Activated CD4-positive, alpha-beta T cell treated with anti-CD3 and anti-CD28 coated beads, Interleukin-2, amount 50 U/mL, for 16 hours (primary cell): ENCODE measurements at regions not wholly inside any gene's neighbourhood (a gene's known extent, or its start where the extent isn't known, plus 50 kb on each side); places are given as distances from the start of the nearest gene placed in this dataset.

Experiments used
- DNase-seq: peaks from one replicate; pipeline ENCODE4 v3.0.0-alpha.2; 2020

GRCh38 chr1:55695552-55695951 is 480.4 kb upstream of the USP24 start:
- DNase-seq = no peak

GRCh38 chr1:55695151-55695550 is 480.0 kb upstream of the USP24 start:
- DNase-seq = no peak

- no peak for DNase-seq
These were observed 479.2 kb upstream of the USP24 start for GRCh38 chr1:55694310-55694801.

- no peak for DNase-seq
These were observed 477.6 kb upstream of the USP24 start for GRCh38 chr1:55692726-55693125.

- no peak for DNase-seq
These were observed 475.2 kb upstream of the USP24 start for GRCh38 chr1:55690366-55690765.

- DNase-seq = no peak
These were observed 474.6 kb upstream of the USP24 start for GRCh38 chr1:55689800-55690199.

GRCh38 chr1:55685560-55685959 is 470.4 kb upstream of the USP24 start:
- DNase-seq = no peak

- no peak for DNase-seq
These were observed 469.0 kb upstream of the USP24 start for GRCh38 chr1:55684131-55684650.

GRCh38 chr1:55682198-55682597 is 467.0 kb upstream of the USP24 start:
- no peak for DNase-seq

GRCh38 chr1:55679971-55680370 is 464.8 kb upstream of the USP24 start:
- DNase-seq = no peak

- no peak for DNase-seq
These were observed 458.3 kb upstream of the USP24 start for GRCh38 chr1:55673416-55673815.

GRCh38 chr1:55670331-55671082 is 455.3 kb upstream of the USP24 start:
- no peak for DNase-seq

- DNase-seq = no peak
These were observed 454.1 kb upstream of the USP24 start for GRCh38 chr1:55669293-55669692.

- no peak for DNase-seq
These were observed 447.7 kb upstream of the USP24 start for GRCh38 chr1:55662875-55663274.

GRCh38 chr1:55658917-55659316 is 443.8 kb upstream of the USP24 start:
- no peak for DNase-seq

GRCh38 chr1:55654750-55655149 is 439.6 kb upstream of the USP24 start:
- no peak for DNase-seq

GRCh38 chr1:55654171-55654570 is 439.0 kb upstream of the USP24 start:
- DNase-seq = no peak

GRCh38 chr1:55650444-55650843 is 435.3 kb upstream of the USP24 start:
- no peak for DNase-seq

GRCh38 chr1:55646181-55646580 is 431.0 kb upstream of the USP24 start:
- DNase-seq = no peak

- no peak for DNase-seq
These were observed 430.1 kb upstream of the USP24 start for GRCh38 chr1:55645270-55645669.

GRCh38 chr1:55641947-55642346 is 426.8 kb upstream of the USP24 start:
- DNase-seq = no peak

- no peak for DNase-seq
These were observed 425.7 kb upstream of the USP24 start for GRCh38 chr1:55640708-55641473.

- DNase-seq = no peak
These were observed 424.4 kb upstream of the USP24 start for GRCh38 chr1:55639526-55639925.

- no peak for DNase-seq
These were observed 423.9 kb upstream of the USP24 start for GRCh38 chr1:55639051-55639450.
